ENCODE measurements at regions not wholly inside any gene's neighbourhood (a gene's known extent, or its start where the extent isn't known, plus 50 kb on each side); places are given as distances from the start of the nearest gene placed in this dataset.
"Not testable (repeated sequence)": the region's sequence is repeated elsewhere in the genome, so short reads cannot be mapped to it uniquely, and the experiment has no call there.

- POLR2A ChIA-PET, result no interaction called here
- 2% methylated on average over 4 of the region's 4 CpGs for WGBS (ENCODE audit: low lambda C conversion rate)
- DNase-seq (ENCODE audit: low spot score), result no peak
Observed at GRCh38 chr10:42722575-42722974, 60.0 kb upstream of the BMS1 start.

GRCh38 chr10:42723549-42723948, 59.0 kb upstream of the BMS1 start:
- H4K20me1 ChIP-seq (ENCODE audit: insufficient read depth, low read length); H3K9ac ChIP-seq (ENCODE audit: insufficient read depth, low read depth, low read length); H3K4me1 ChIP-seq (ENCODE audit: insufficient read depth, low read length); ATAC-seq; POLR2A ChIA-PET; intact Hi-C loops (cut with micrococcal nuclease; ENCODE audit: unreplicated experiment); H3K27ac ChIP-seq (ENCODE audit: extremely low read length, insufficient read depth, low read length); H3K79me2 ChIP-seq (ENCODE audit: insufficient read depth, low read length); DNase-seq (ENCODE audit: low spot score); H3K4me2 ChIP-seq (ENCODE audit: low read depth, low read length); H2AFZ ChIP-seq (ENCODE audit: low read length); CTCF ChIA-PET (ENCODE audit: low intra/inter-chr PET ratio, low total read pairs); H3K9me3 ChIP-seq (ENCODE audit: low read length); H3K27me3 ChIP-seq (ENCODE audit: control insufficient read depth in 1 of 2, insufficient read depth in 2 of 2, low read length in 2 of 2); BruUV-seq (replicated peaks); in situ Hi-C loops (cut with HindIII; ENCODE audit: extremely low pct_ligation_motif_present, low pct_unique_long_range_greater_than_20kb); FAIRE-seq; H3K4me3 ChIP-seq (replicated peaks in 1 of 3; ENCODE audit: insufficient read depth in 1 of 3, low read depth in 2 of 3, low read length in 3 of 3); H3K36me3 ChIP-seq (replicated peaks in 1 of 2; ENCODE audit: control insufficient read depth in 1 of 2, insufficient read depth in 2 of 2, low read length in 2 of 2): not testable (repeated sequence)
- WGBS (ENCODE audit: low lambda C conversion rate), result 0% methylated on average over 3 of the region's 3 CpGs

More at GRCh38 chr10:42722575-42722974, 60.0 kb upstream of the BMS1 start:
- Histone ChIP-seq H3K4me2 (ENCODE audit: low read depth, low read length) (no peak overlapping the region), H3K79me2 (ENCODE audit: insufficient read depth, low read length) (no peaks in the 10 kb centered on the region), H2AFZ (ENCODE audit: low read length) (no peak overlapping the region), H3K4me1 (ENCODE audit: insufficient read depth, low read length) (no peaks in the 10 kb centered on the region), H3K27me3 (ENCODE audit: control insufficient read depth in 1 of 2, insufficient read depth in 2 of 2, low read length in 2 of 2) (no peaks in the 10 kb centered on the region), H4K20me1 (ENCODE audit: insufficient read depth, low read length) (no peaks in the 10 kb centered on the region), H3K4me3 (replicated peaks in 1 of 3; ENCODE audit: insufficient read depth in 1 of 3, low read depth in 2 of 3, low read length in 3 of 3) (no peak overlapping the region), H3K9ac (ENCODE audit: insufficient read depth, low read depth, low read length) (no peak overlapping the region), H3K27ac (ENCODE audit: extremely low read length, insufficient read depth, low read length) (no peak overlapping the region), H3K36me3 (replicated peaks in 1 of 2; ENCODE audit: control insufficient read depth in 1 of 2, insufficient read depth in 2 of 2, low read length in 2 of 2) (no peaks in the 10 kb centered on the region), H3K9me3 (ENCODE audit: low read length) (no peaks in the 10 kb centered on the region)
- ATAC-seq (no peak), FAIRE-seq (no peak)
- no peak for TF ChIP-seq NFYC (CRISPR knock-in tag; IDR thresholded peaks at IDR 0.05)
- no peak for TF ChIP-seq SNAPC2 (CRISPR knock-in tag; IDR thresholded peaks at IDR 0.05)
- TF ChIP-seq KDM3A (CRISPR knock-in tag; IDR thresholded peaks at IDR 0.05; ENCODE audit: low read depth), result no peak
- no peak for TF ChIP-seq RARA (CRISPR knock-in tag; IDR thresholded peaks at IDR 0.05)
- TF ChIP-seq MAZ (IDR thresholded peaks at IDR 0.05; ENCODE audit: borderline replicate concordance, low read depth, low read length), result no peak
- TF ChIP-seq MAZ (CRISPR knock-in tag; IDR thresholded peaks at IDR 0.05; ENCODE audit: low read depth), result no peak
- no peak for TF ChIP-seq ARNT2 (CRISPR knock-in tag; IDR thresholded peaks at IDR 0.05; ENCODE audit: low read depth)
- no peak for TF ChIP-seq ATF6 (CRISPR knock-in tag; conservative IDR thresholded peaks at IDR 0.05)
- TF ChIP-seq LBX2 (CRISPR knock-in tag; IDR thresholded peaks at IDR 0.05; ENCODE audit: borderline replicate concordance), result no peak
- no peak for TF ChIP-seq ATF7-NPFF (CRISPR knock-in tag; IDR thresholded peaks at IDR 0.05; ENCODE audit: low read depth)
- no peak for TF ChIP-seq ZSCAN25 (CRISPR knock-in tag; IDR thresholded peaks at IDR 0.05)
- no peak for TF ChIP-seq SAFB2 (CRISPR knock-in tag; IDR thresholded peaks at IDR 0.05; ENCODE audit: borderline replicate concordance, low read depth)
- TF ChIP-seq TFAP4 (IDR thresholded peaks at IDR 0.05; ENCODE audit: borderline replicate concordance, low read depth), result no peak
- TF ChIP-seq TIGD3 (CRISPR knock-in tag; IDR thresholded peaks at IDR 0.05; ENCODE audit: borderline replicate concordance), result no peak
- in situ Hi-C loops (cut with HindIII; ENCODE audit: extremely low pct_ligation_motif_present, low pct_unique_long_range_greater_than_20kb) (no loop called here), intact Hi-C loops (cut with micrococcal nuclease; ENCODE audit: unreplicated experiment) (no loop called here)
- CTCF ChIA-PET (ENCODE audit: low intra/inter-chr PET ratio, low total read pairs), result no interaction called here
- BruUV-seq (replicated peaks), result no TSS peak

Measured in HepG2 (cell line).